Cardiac muscle cell (in vitro differentiated cells and primary cell): ENCODE measurements at regions not wholly inside any gene's neighbourhood (a gene's known extent, or its start where the extent isn't known, plus 50 kb on each side); places are given as distances from the start of the nearest gene placed in this dataset.

Experiments
- DNase-seq, 2 donors: peaks; one replicate each; pipeline versions ENCODE4 v3.0.0 to v3.0.0-alpha.2; 2010 to 2017; ENCODE audit warnings: low read depth in 1 of 2, low spot score in 1 of 2
- H3K27ac ChIP-seq: fragments of 200-600 bp; sonication (generic); 2 replicates; pipeline ENCODE4 v1.5.1; 2016
- H3K27me3 ChIP-seq: fragments of 200-600 bp; sonication (generic); 2 replicates; pipeline ENCODE4 v1.6.0; 2016; ENCODE audit warnings: control low read depth
- H3K36me3 ChIP-seq: fragments of 200-600 bp; sonication (generic); 2 replicates; pipeline ENCODE4 v1.5.1; 2016; ENCODE audit warnings: control low read depth
- H3K4me1 ChIP-seq: fragments of 200-600 bp; sonication (generic); 2 replicates; pipeline ENCODE4 v1.8.1; 2017; ENCODE audit warnings: low read depth, mild to moderate bottlenecking, mixed run types
- H3K4me3 ChIP-seq: fragments of 200-600 bp; sonication (generic); 2 replicates; pipeline ENCODE4 v1.5.1; 2016; ENCODE audit warnings: mild to moderate bottlenecking
- H3K9me3 ChIP-seq: fragments of 200-600 bp; sonication (generic); 2 replicates; pipeline ENCODE4 v1.5.1; 2017; ENCODE audit warnings: low read depth, mild to moderate bottlenecking, control low read depth
- CTCF ChIP-seq: IDR thresholded peaks from 2 replicates; pipeline ENCODE4 v1.5.1; 2012; ENCODE audit warnings: low read depth, mild to moderate bottlenecking, low read length

GRCh38 chr1:219788091-219788490 is 140.3 kb downstream of the SLC30A10 start:
- Histone ChIP-seq H3K27me3 (no peaks in the 10 kb centered on the region), H3K4me1 (peaks cover 42% of the 10 kb centered on the region), H3K27ac (no peak overlapping the region), H3K9me3 (no peaks in the 10 kb centered on the region), H3K36me3 (no peaks in the 10 kb centered on the region), H3K4me3 (no peak overlapping the region)
- no peak for DNase-seq
- no peak for TF ChIP-seq CTCF

- Histone ChIP-seq H3K4me1 (peaks cover 24% of the 10 kb centered on the region), H3K27ac (no peak overlapping the region), H3K9me3 (no peaks in the 10 kb centered on the region), H3K27me3 (no peaks in the 10 kb centered on the region), H3K36me3 (no peaks in the 10 kb centered on the region), H3K4me3 (no peak overlapping the region)
- DNase-seq: peak in 1 of 2 donors; percentile 30
- TF ChIP-seq CTCF: no peak
These were observed 143.5 kb downstream of the SLC30A10 start for GRCh38 chr1:219784660-219785381.

GRCh38 chr1:219783605-219784235 is 144.6 kb downstream of the SLC30A10 start:
- no peak for TF ChIP-seq CTCF
- Histone ChIP-seq H3K27ac (no peak overlapping the region), H3K27me3 (no peaks in the 10 kb centered on the region), H3K36me3 (no peaks in the 10 kb centered on the region), H3K4me1 (peaks cover 24% of the 10 kb centered on the region), H3K4me3 (no peak overlapping the region), H3K9me3 (no peaks in the 10 kb centered on the region)
- DNase-seq: no peak

GRCh38 chr1:219782929-219783328 is 145.4 kb downstream of the SLC30A10 start:
- no peak overlapping the region for H3K4me3 ChIP-seq
- no peaks in the 10 kb centered on the region for H3K36me3 ChIP-seq
- H3K27me3 ChIP-seq: no peaks in the 10 kb centered on the region
- H3K9me3 ChIP-seq: no peaks in the 10 kb centered on the region
- no peak for TF ChIP-seq CTCF
- no peak overlapping the region for H3K27ac ChIP-seq
- no peak for DNase-seq
- H3K4me1 ChIP-seq: peaks cover 31% of the 10 kb centered on the region

GRCh38 chr1:219782311-219782710 is 146.0 kb downstream of the SLC30A10 start:
- H3K27me3 ChIP-seq: no peaks in the 10 kb centered on the region
- DNase-seq: no peak
- H3K4me1 ChIP-seq: peaks cover 27% of the 10 kb centered on the region
- H3K9me3 ChIP-seq: no peaks in the 10 kb centered on the region
- no peak overlapping the region for H3K4me3 ChIP-seq
- H3K36me3 ChIP-seq: no peaks in the 10 kb centered on the region
- no peak for TF ChIP-seq CTCF
- H3K27ac ChIP-seq: no peak overlapping the region
